Left lung (tissue), 4 donors: ENCODE measurements at regions not wholly inside any gene's neighbourhood (a gene's known extent, or its start where the extent isn't known, plus 50 kb on each side); places are given as distances from the start of the nearest gene placed in this dataset.
"Not testable (repeated sequence)": the region's sequence is repeated elsewhere in the genome, so short reads cannot be mapped to it uniquely, and the experiment has no call there.

Experiments
- ATAC-seq: fragments of 200-7000 bp; cut with Tn5 transposase; one replicate; pipeline ENCODE4 v1.9.1; 2020; ENCODE audit warnings: moderate library complexity
- DNase-seq, 4 donors: peaks; one replicate each; pipeline ENCODE4 v3.0.0-alpha.2; 2013 to 2020
- H3K27ac ChIP-seq, 2 donors: fragments of 200-600 bp; sonication (generic) in 1 of 2; one replicate each; pipeline versions ENCODE4 v1.5.0 to v1.8.0; 2020 to 2021
- H3K27me3 ChIP-seq, 2 donors: fragments of 200-600 bp; sonication (generic) in 1 of 2; one replicate each; pipeline versions ENCODE4 v1.5.0 to v1.8.0; 2020 to 2021
- H3K36me3 ChIP-seq, 2 donors: fragments of 200-600 bp; sonication (generic) in 1 of 2; one replicate each; pipeline versions ENCODE4 v1.5.0 to v1.8.0; 2020 to 2021
- H3K4me1 ChIP-seq, 2 donors: fragments of 200-600 bp; one replicate each; pipeline ENCODE4 v1.8.0; 2021
- H3K4me3 ChIP-seq, 2 donors: fragments of 200-600 bp; sonication (generic) in 1 of 2; one replicate each; pipeline versions ENCODE4 v1.5.0 to v1.8.0; 2020 to 2021; ENCODE audit warnings: mild to moderate bottlenecking in 1 of 2
- H3K9me3 ChIP-seq, 2 donors: fragments of 200-600 bp; sonication (generic) in 1 of 2; one replicate each; pipeline versions ENCODE4 v1.5.0 to v1.8.0; 2020 to 2021
- CTCF ChIP-seq, 2 donors: fragments of 200-600 bp; sonication (generic) in 1 of 2; IDR thresholded peaks; one replicate each; pipeline versions ENCODE4 v1.5.0 to v1.8.0; 2021; ENCODE audit warnings: antibody characterized with exemption in 2 of 2
- intact Hi-C, 2 donors: fragments of 100-400 bp; cut with DNase I; formaldehyde crosslinking; loops; one replicate each; pipeline versions ENCODE4 v1.11.2 to v1.14.2; 2022
- donor health status: DM: no; HTN: yes; CAD: no.
- donor health status: DM: no; HTN: no; CAD: no.

DNA sequence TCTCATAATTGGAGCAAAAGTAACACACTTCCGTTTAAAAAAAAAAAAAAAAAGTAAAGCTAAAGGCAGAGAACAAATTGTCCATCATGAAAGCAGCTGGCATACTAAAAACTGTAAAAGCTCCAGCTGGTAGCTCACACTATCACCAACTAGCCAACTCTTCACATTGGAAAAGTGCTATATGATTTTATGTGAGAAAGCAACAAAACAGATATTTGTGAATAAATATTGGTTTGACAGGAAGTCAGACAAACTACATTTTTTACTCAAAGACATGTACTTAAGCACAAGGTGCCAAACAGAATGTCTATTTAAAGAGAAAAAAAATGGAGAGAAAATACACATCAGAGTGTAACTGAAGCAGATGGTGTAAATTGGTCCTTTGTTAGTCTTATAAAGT lies 231.2 kb upstream of the CADM2 start:
- TF ChIP-seq CTCF (IDR thresholded peaks at IDR 0.05): no peak
- ATAC-seq (no peak), DNase-seq (no peak)
- intact Hi-C loops: no loop called here
- Histone ChIP-seq H3K36me3 (no peaks in the 10 kb centered on the region), H3K27me3 (no peaks in the 10 kb centered on the region), H3K9me3 (no peaks in the 10 kb centered on the region), H3K27ac (no peak overlapping the region), H3K4me3 (no peak overlapping the region), H3K4me1 (no peaks in the 10 kb centered on the region)

- H3K27ac ChIP-seq, DNase-seq, H3K36me3 ChIP-seq, H3K4me1 ChIP-seq, H3K9me3 ChIP-seq, H3K27me3 ChIP-seq, ATAC-seq, intact Hi-C loops, H3K4me3 ChIP-seq: not testable (repeated sequence)
Observed at GRCh38 chr3:84734731-84735130, 224.1 kb upstream of the CADM2 start.

DNA sequence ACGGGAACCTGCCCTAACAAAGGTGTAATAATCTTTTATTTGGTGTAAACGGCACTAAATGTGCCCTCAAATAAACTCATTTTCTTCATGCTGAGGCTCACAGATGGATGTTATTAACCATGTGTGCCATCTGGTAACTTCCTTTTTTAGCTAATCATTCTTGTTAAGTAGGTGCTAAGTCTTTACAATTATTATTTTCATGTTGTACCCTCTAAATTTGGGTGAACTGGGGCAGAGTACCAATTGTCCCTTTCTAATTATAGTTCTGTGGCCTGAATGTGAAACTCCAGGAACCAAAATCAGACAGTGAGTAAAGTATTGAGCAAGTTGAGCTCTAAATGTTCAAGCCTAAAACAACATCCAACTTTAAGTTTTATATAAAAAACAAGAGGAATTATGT lies 220.7 kb upstream of the CADM2 start:
- TF ChIP-seq CTCF (IDR thresholded peaks at IDR 0.05): no peak
- Histone ChIP-seq H3K27ac (no peak overlapping the region), H3K9me3 (no peaks in the 10 kb centered on the region), H3K4me3 (no peak overlapping the region), H3K36me3 (no peaks in the 10 kb centered on the region), H3K27me3 (no peaks in the 10 kb centered on the region), H3K4me1 (no peaks in the 10 kb centered on the region)
- no peak for DNase-seq
- no peak for ATAC-seq
- intact Hi-C loops: no loop called here

GRCh38 chr3:84742915-84743425 lies 215.8 kb upstream of the CADM2 start:
- no peak for TF ChIP-seq CTCF (IDR thresholded peaks at IDR 0.05)
- no peaks in the 10 kb centered on the region for H3K27me3 ChIP-seq
- H3K9me3 ChIP-seq: no peaks in the 10 kb centered on the region
- ATAC-seq (no peak), DNase-seq (no peak)
- intact Hi-C loops: no loop called here
- H3K36me3 ChIP-seq: no peaks in the 10 kb centered on the region
- no peaks in the 10 kb centered on the region for H3K4me1 ChIP-seq
- no peak overlapping the region for H3K27ac ChIP-seq
- no peak overlapping the region for H3K4me3 ChIP-seq

GRCh38 chr3:84744130-84744529 lies 214.7 kb upstream of the CADM2 start:
- no peak for TF ChIP-seq CTCF (IDR thresholded peaks at IDR 0.05)
- intact Hi-C loops: no loop called here
- DNase-seq: no peak
- Histone ChIP-seq H3K27me3 (no peaks in the 10 kb centered on the region), H3K9me3 (no peaks in the 10 kb centered on the region), H3K36me3 (no peaks in the 10 kb centered on the region), H3K4me3 (no peak overlapping the region), H3K4me1 (no peaks in the 10 kb centered on the region), H3K27ac (no peak overlapping the region)
- no peak for ATAC-seq

GRCh38 chr3:84755860-84756259 lies 202.9 kb upstream of the CADM2 start:
- Histone ChIP-seq H3K4me3 (no peak overlapping the region), H3K27ac (no peak overlapping the region), H3K9me3 (peaks cover 0 to 6% of the 10 kb centered on the region in 2 donors), H3K36me3 (no peaks in the 10 kb centered on the region), H3K27me3 (no peaks in the 10 kb centered on the region), H3K4me1 (no peaks in the 10 kb centered on the region)
- ATAC-seq (no peak), DNase-seq (no peak)
- intact Hi-C loops: no loop called here
- TF ChIP-seq CTCF (IDR thresholded peaks at IDR 0.05): no peak
